HepG2 (cell line): ENCODE measurements at regions not wholly inside any gene's neighbourhood (a gene's known extent, or its start where the extent isn't known, plus 50 kb on each side); places are given as distances from the start of the nearest gene placed in this dataset.

Source experiments
- ATAC-seq: fragments of 200-7000 bp; cut with Tn5 transposase; 3 replicates; pipeline ENCODE4 v1.9.1; 2020; ENCODE audit warnings: mild to moderate bottlenecking, moderate library complexity
- BruUV-seq: library from RNA; stranded (reverse); fragments of 400-500 nt; replicated peaks from 2 replicates; lab custom pipeline; 2021; lab: Mats Ljungman, UMichigan
- CTCF ChIA-PET: fragments of 300-600 bp; formaldehyde crosslinking; extraction: SDS; loops from one replicate; lab custom pipeline; 2021; ENCODE audit warnings: low total read pairs, inconsistent platforms, low intra/inter-chr PET ratio; lab: Yijun Ruan, JAX
- POLR2A ChIA-PET: fragments of 350-600 bp; sonication (Branson Sonifier 250); formaldehyde crosslinking; loops from one replicate; lab custom pipeline; 2020; ENCODE audit warnings: antibody characterized with exemption, inconsistent platforms; lab: Yijun Ruan, JAX
- DNase-seq: peaks from one replicate; pipeline ENCODE4 v3.0.0-alpha.2; 2015; ENCODE audit warnings: low spot score
- FAIRE-seq: peaks from 3 replicates; lab custom pipeline; 2011; peaks lifted over from hg19 to GRCh38; lab: Jason Lieb, UNC
- H2AFZ ChIP-seq: one replicate; pipeline ENCODE4 v1.6.1; 2011; ENCODE audit warnings: low read length, inconsistent platforms
- H3K27ac ChIP-seq: fragments of 300-600 bp; 3 replicates; pipeline ENCODE4 v1.8.0; 2011; ENCODE audit warnings: mixed run types, mild to moderate bottlenecking, mixed read lengths, low read length, inconsistent platforms; ENCODE audit not compliant: insufficient read depth; ENCODE audit errors: extremely low read length
- H3K27me3 ChIP-seq, 2 experiments: fragments of 200-600 bp in 1 of 2; 2 replicates in 1 of 2; 3 replicates in 1 of 2; pipeline versions ENCODE4 v1.6.0 to v1.8.0; 2011; ENCODE audit warnings: low read length in 2 of 2, mild to moderate bottlenecking in 2 of 2, moderate library complexity in 2 of 2, inconsistent platforms in 1 of 2; ENCODE audit not compliant: insufficient read depth in 2 of 2, control insufficient read depth in 1 of 2
- H3K36me3 ChIP-seq, 2 experiments: fragments of 200-600 bp in 1 of 2; replicated peaks in 1 of 2; 2 replicates in 1 of 2; 3 replicates in 1 of 2; pipeline versions ENCODE4 v1.5.1 to v1.8.0; 2011; ENCODE audit warnings: low read length in 2 of 2, inconsistent platforms in 1 of 2; ENCODE audit not compliant: insufficient read depth in 2 of 2, control insufficient read depth in 1 of 2
- H3K4me1 ChIP-seq: 2 replicates; pipeline ENCODE4 v1.5.1; 2012; ENCODE audit warnings: low read length, inconsistent platforms; ENCODE audit not compliant: insufficient read depth
- H3K4me2 ChIP-seq: 2 replicates; pipeline ENCODE4 v1.6.0; 2011; ENCODE audit warnings: low read depth, low read length, inconsistent platforms
- H3K4me3 ChIP-seq, 3 experiments: fragments of 200-600 bp in 1 of 3; sonication (generic), shearing (Covaris generic) in 1 of 3; replicated peaks in 1 of 3; 2 replicates each; pipeline ENCODE4 v1.5.1; 2011 to 2016; ENCODE audit warnings: low read length in 3 of 3, inconsistent platforms in 2 of 3, low read depth in 2 of 3, mild to moderate bottlenecking in 2 of 3, control low read depth in 1 of 3, mixed read lengths in 1 of 3; ENCODE audit not compliant: insufficient read depth in 1 of 3
- H3K79me2 ChIP-seq: one replicate; pipeline ENCODE4 v1.6.1; 2011; ENCODE audit warnings: low read length, inconsistent platforms; ENCODE audit not compliant: insufficient read depth
- H3K9ac ChIP-seq: 2 replicates; pipeline ENCODE4 v1.6.0; 2011; ENCODE audit warnings: mild to moderate bottlenecking, low read depth, low read length, inconsistent platforms; ENCODE audit not compliant: insufficient read depth
- H3K9me3 ChIP-seq: 2 replicates; pipeline ENCODE4 v1.5.1; 2012; ENCODE audit warnings: mild to moderate bottlenecking, low read length
- H4K20me1 ChIP-seq: 2 replicates; pipeline ENCODE4 v1.6.0; 2011; ENCODE audit warnings: inconsistent platforms, mild to moderate bottlenecking, low read length, moderate library complexity; ENCODE audit not compliant: insufficient read depth
- CBX2 ChIP-seq, 2 experiments: fragments of 200-600 bp in 1 of 2; sonication (generic); formaldehyde crosslinking in 1 of 2; IDR thresholded peaks; 2 replicates each; pipeline versions ENCODE4 v1.7.0 to v1.8.1; 2018 to 2022; ENCODE audit warnings: low read depth in 2 of 2, low read length in 1 of 2, mild to moderate bottlenecking in 1 of 2, missing genetic modification reagents in 1 of 2
- CEBPG ChIP-seq: IDR thresholded peaks from 2 replicates; pipeline ENCODE4 v1.6.1; 2016
- CHD2 ChIP-seq: IDR thresholded peaks from 2 replicates; pipeline ENCODE4 v1.6.1; 2011; ENCODE audit warnings: low read depth, low read length, improper control_type of control experiment
- DMAP1 ChIP-seq: IDR thresholded peaks from 2 replicates; pipeline ENCODE4 v1.6.1; 2016
- E2F2 ChIP-seq: sonication (generic); formaldehyde crosslinking; IDR thresholded peaks from 2 replicates; pipeline ENCODE4 v1.4.0; 2020; ENCODE audit warnings: missing genetic modification reagents, borderline replicate concordance
- ETV5 ChIP-seq: IDR thresholded peaks from 2 replicates; pipeline ENCODE4 v1.6.1; 2018; ENCODE audit warnings: missing biosample characterization, missing genetic modification reagents, inconsistent platforms, borderline replicate concordance
- HNF4A ChIP-seq: sonication (generic); formaldehyde crosslinking; IDR thresholded peaks from 2 replicates; pipeline ENCODE4 v1.4.0; 2020; ENCODE audit warnings: missing genetic modification reagents
- MXD3 ChIP-seq: IDR thresholded peaks from 2 replicates; pipeline ENCODE4 v1.6.1; 2016; ENCODE audit warnings: mild to moderate bottlenecking, missing biosample characterization, missing genetic modification reagents
- NR1H2 ChIP-seq: sonication (generic); formaldehyde crosslinking; IDR thresholded peaks from 2 replicates; pipeline ENCODE4 v1.8.1; 2022; ENCODE audit warnings: low read depth, missing genetic modification reagents, borderline replicate concordance
- PBX2 ChIP-seq: IDR thresholded peaks from 2 replicates; pipeline ENCODE4 v1.6.1; 2016; ENCODE audit warnings: control low read depth
- SMAD9 ChIP-seq: sonication (generic); formaldehyde crosslinking; IDR thresholded peaks from 2 replicates; pipeline ENCODE4 v1.5.1; 2020; ENCODE audit warnings: mild to moderate bottlenecking, missing genetic modification reagents
- SP140L ChIP-seq: sonication (generic); formaldehyde crosslinking; IDR thresholded peaks from 2 replicates; pipeline ENCODE4 v1.4.0; 2020; ENCODE audit warnings: missing genetic modification reagents, borderline replicate concordance
- TARDBP ChIP-seq: sonication (generic); formaldehyde crosslinking; IDR thresholded peaks from 2 replicates; pipeline ENCODE4 v1.8.0; 2022; ENCODE audit warnings: mild to moderate bottlenecking, missing genetic modification reagents
- ZNF232 ChIP-seq: sonication (generic); formaldehyde crosslinking; IDR thresholded peaks from 2 replicates; pipeline ENCODE4 v1.4.0; 2020; ENCODE audit warnings: missing genetic modification reagents, borderline replicate concordance
- ZNF235 ChIP-seq: sonication (generic); formaldehyde crosslinking; IDR thresholded peaks from 2 replicates; pipeline ENCODE4 v1.8.1; 2023; ENCODE audit warnings: mild to moderate bottlenecking, missing genetic modification reagents, borderline replicate concordance
- ZNF501 ChIP-seq: sonication (generic); formaldehyde crosslinking; IDR thresholded peaks from 2 replicates; pipeline ENCODE4 v1.5.1; 2020; ENCODE audit warnings: mild to moderate bottlenecking, moderate library complexity, missing genetic modification reagents
- ZNF597 ChIP-seq: sonication (generic); formaldehyde crosslinking; IDR thresholded peaks from 2 replicates; pipeline ENCODE4 v1.5.0; 2020; ENCODE audit warnings: missing genetic modification reagents
- ZNF781 ChIP-seq: sonication (generic); formaldehyde crosslinking; IDR thresholded peaks from 2 replicates; pipeline ENCODE4 v1.5.1; 2020; ENCODE audit warnings: borderline replicate concordance, mild to moderate bottlenecking, missing genetic modification reagents; ENCODE audit errors: not compliant biosample characterization
- in situ Hi-C: cut with HindIII; loops from 2 replicates; pipeline ENCODE4 v1.10.0; 2017; ENCODE audit warnings: low pct_unique_long_range_greater_than_20kb; ENCODE audit not compliant: extremely low pct_ligation_motif_present
- intact Hi-C: fragments of 100-400 bp; cut with micrococcal nuclease; formaldehyde crosslinking; loops from one replicate; pipeline ENCODE4 v1.10.0; 2022; ENCODE audit not compliant: unreplicated experiment

- in situ Hi-C loops, result no loop called here
- Histone ChIP-seq H3K9ac (no peak overlapping the region), H2AFZ (no peak overlapping the region), H3K4me3 (no peak overlapping the region), H3K4me2 (no peak overlapping the region), H3K79me2 (no peaks in the 10 kb centered on the region), H3K4me1 (no peaks in the 10 kb centered on the region), H3K9me3 (peaks cover 17% of the 10 kb centered on the region)
- CTCF ChIA-PET, result no interaction called here
- POLR2A ChIA-PET, result no interaction called here
- DNase-seq, result no peak
- no peak for ATAC-seq
- TF ChIP-seq CEBPG (CRISPR knock-in tag) (no peak), PBX2 (CRISPR knock-in tag) (no peak), MXD3 (CRISPR knock-in tag) (no peak), DMAP1 (CRISPR knock-in tag) (no peak), ZNF781 (CRISPR knock-in tag) (no peak), SMAD9 (CRISPR knock-in tag) (no peak), ZNF235 (CRISPR knock-in tag) (no peak), ZNF501 (no peak), CHD2 (no peak), ZNF597 (CRISPR knock-in tag) (no peak), SP140L (CRISPR knock-in tag) (no peak), ZNF232 (CRISPR knock-in tag) (no peak), NR1H2 (CRISPR knock-in tag) (no peak), E2F2 (no peak), HNF4A (CRISPR knock-in tag) (no peak), CBX2 (IDR thresholded peaks at IDR 0.05; ENCODE audit: low read depth, low read length) (no peak), CBX2 (CRISPR knock-in tag; IDR thresholded peaks at IDR 0.05; ENCODE audit: low read depth) (no peak), TARDBP (CRISPR knock-in tag) (no peak), ETV5 (CRISPR knock-in tag) (no peak)
- TF ChIP-seq, all 625 proteins: peak for 0
- FAIRE-seq, result no peak
- Histone ChIP-seq H3K27ac (no peak overlapping the region), H3K27me3 (no peaks in the 10 kb centered on the region), H3K36me3 (no peaks in the 10 kb centered on the region), H4K20me1 (no peaks in the 10 kb centered on the region)
- intact Hi-C loops, result no loop called here
- no TSS peak for BruUV-seq
Measured at GRCh38 chr16:63577891-63578290, 1541.7 kb upstream of the CDH8 start.
